Endothelial cell of umbilical vein (primary cell): ENCODE measurements at regions not wholly inside any gene's neighbourhood (a gene's known extent, or its start where the extent isn't known, plus 50 kb on each side); places are given as distances from the start of the nearest gene placed in this dataset.

ENCODE experiments used
- BruUV-seq: library from RNA; stranded (reverse); fragments of 400-500 nt; replicated peaks from 2 replicates; lab custom pipeline; 2021; lab: Mats Ljungman, UMichigan
- CTCF ChIA-PET: fragments of 300-600, 350-600 bp; sonication (Branson Sonifier 250); formaldehyde crosslinking; loops from one replicate; lab custom pipeline; 2021; ENCODE audit warnings: antibody characterized with exemption, inconsistent platforms; lab: Charles Lee
- POLR2A ChIA-PET: fragments of 300-600, 350-600 bp; sonication (Branson Sonifier 250); formaldehyde crosslinking; loops from one replicate; lab custom pipeline; 2021; ENCODE audit warnings: antibody characterized with exemption, inconsistent platforms; lab: Charles Lee
- DNase-seq: peaks from one replicate; pipeline ENCODE4 v3.0.0-alpha.2; 2011; ENCODE audit warnings: low read depth, low spot score
- FAIRE-seq: peaks from 2 replicates; lab custom pipeline; 2011; peaks lifted over from hg19 to GRCh38; lab: Jason Lieb, UNC
- H2AFZ ChIP-seq: 2 replicates; pipeline ENCODE4 v1.6.0; 2012; ENCODE audit warnings: low read depth, low read length, control low read depth, inconsistent platforms
- H3K27ac ChIP-seq: 2 replicates; pipeline ENCODE4 v1.5.1; 2011; ENCODE audit warnings: low read depth, mild to moderate bottlenecking, control low read depth, low read length, moderate library complexity; ENCODE audit not compliant: insufficient read depth
- H3K27me3 ChIP-seq, 2 experiments: 2 replicates each; pipeline versions ENCODE4 v1.6.0 to v1.6.1; 2011; ENCODE audit warnings: low read length in 2 of 2, mixed read lengths in 1 of 2; ENCODE audit not compliant: control insufficient read depth in 2 of 2, insufficient read depth in 2 of 2
- H3K36me3 ChIP-seq, 2 experiments: 2 replicates in 1 of 2; 3 replicates in 1 of 2; pipeline ENCODE4 v1.5.1; 2011; ENCODE audit warnings: low read length in 2 of 2, mild to moderate bottlenecking in 1 of 2, moderate library complexity in 1 of 2; ENCODE audit not compliant: control insufficient read depth in 2 of 2, insufficient read depth in 2 of 2; ENCODE audit errors: extremely low read depth in 1 of 2
- H3K4me1 ChIP-seq: 3 replicates; pipeline ENCODE4 v1.5.1; 2011; ENCODE audit warnings: mild to moderate bottlenecking, low read length; ENCODE audit not compliant: control insufficient read depth, insufficient read depth; ENCODE audit errors: extremely low read depth
- H3K4me2 ChIP-seq: 2 replicates; pipeline ENCODE4 v1.6.1; 2011; ENCODE audit warnings: low read length, control low read depth, mixed read lengths; ENCODE audit not compliant: insufficient read depth
- H3K4me3 ChIP-seq, 3 experiments: fragments of 200-600 bp in 1 of 3; sonication (generic), shearing (Covaris generic) in 1 of 3; replicated peaks in 1 of 3; 2 replicates each; pipeline ENCODE4 v1.5.1; 2011 to 2016; ENCODE audit warnings: control low read depth in 3 of 3, low read length in 3 of 3, mild to moderate bottlenecking in 2 of 3, inconsistent platforms in 1 of 3, low read depth in 1 of 3, moderate library complexity in 1 of 3; ENCODE audit not compliant: insufficient read depth in 1 of 3
- H3K79me2 ChIP-seq: 2 replicates; pipeline ENCODE4 v1.6.0; 2012; ENCODE audit warnings: low read length, inconsistent platforms; ENCODE audit not compliant: control insufficient read depth, insufficient read depth
- H3K9ac ChIP-seq: replicated peaks from 2 replicates; pipeline ENCODE3; 2011; ENCODE audit warnings: low read length, control low read depth; ENCODE audit not compliant: insufficient read depth; ENCODE audit errors: extremely low read depth
- H3K9me1 ChIP-seq: replicated peaks from 3 replicates; pipeline ENCODE4 v1.6.0; 2011; ENCODE audit warnings: mild to moderate bottlenecking, low read length; ENCODE audit not compliant: control insufficient read depth, insufficient read depth; ENCODE audit errors: extremely low read depth
- H3K9me3 ChIP-seq: replicated peaks from 2 replicates; pipeline ENCODE4 v1.5.1; 2012; ENCODE audit warnings: low read length, inconsistent platforms; ENCODE audit not compliant: control insufficient read depth, insufficient read depth
- H4K20me1 ChIP-seq: replicated peaks from 2 replicates; pipeline ENCODE3; 2011; ENCODE audit warnings: mild to moderate bottlenecking, low read length; ENCODE audit not compliant: control insufficient read depth, insufficient read depth; ENCODE audit errors: extremely low read depth
- CTCF ChIP-seq, 2 donors: IDR thresholded peaks; 1 replicate in 1 of 2; 2 replicates in 1 of 2; pipeline ENCODE4 v1.5.1; 2011; ENCODE audit warnings: low read length in 2 of 2, mild to moderate bottlenecking in 2 of 2, moderate library complexity in 2 of 2, control low read depth in 1 of 2, inconsistent platforms in 1 of 2, low read depth in 1 of 2; ENCODE audit not compliant: insufficient read depth in 1 of 2; ENCODE audit errors: extremely low read depth in 1 of 2
- EZH2 ChIP-seq: IDR thresholded peaks from 2 replicates; pipeline ENCODE4 v1.6.1; 2012; ENCODE audit warnings: borderline replicate concordance, low read depth, mild to moderate bottlenecking, moderate library complexity, low read length, inconsistent platforms; ENCODE audit not compliant: severe bottlenecking
- FOS ChIP-seq: IDR thresholded peaks from 2 replicates; pipeline ENCODE4 v1.6.1; 2011; ENCODE audit warnings: mild to moderate bottlenecking, low read length, moderate library complexity, borderline replicate concordance; ENCODE audit not compliant: insufficient read depth
- GATA2 ChIP-seq: IDR thresholded peaks from 2 replicates; pipeline ENCODE4 v1.7.0; 2011; ENCODE audit warnings: low read depth, mild to moderate bottlenecking, moderate library complexity, mixed read lengths, low read length; ENCODE audit not compliant: insufficient read length, insufficient read depth
- JUN ChIP-seq: IDR thresholded peaks from 2 replicates; pipeline ENCODE4 v1.6.1; 2011; ENCODE audit warnings: borderline replicate concordance, low read depth; ENCODE audit not compliant: insufficient read length, insufficient read depth
- MAX ChIP-seq: IDR thresholded peaks from 2 replicates; pipeline ENCODE4 v1.6.1; 2011; ENCODE audit not compliant: insufficient read depth, insufficient read length
- MYC ChIP-seq: IDR thresholded peaks from one replicate; pipeline ENCODE4 v1.6.1; 2011; ENCODE audit warnings: mild to moderate bottlenecking, low read depth, low read length
- POLR2A ChIP-seq: IDR thresholded peaks from 2 replicates; pipeline ENCODE4 v1.6.1; 2012; ENCODE audit warnings: low read depth, mild to moderate bottlenecking, control low read depth, low read length
- POLR2AphosphoS5 ChIP-seq: IDR thresholded peaks from 2 replicates; pipeline ENCODE4 v1.6.1; 2012; ENCODE audit warnings: low read depth, mild to moderate bottlenecking, control low read depth, low read length, moderate library complexity; ENCODE audit not compliant: insufficient read depth
- dilution Hi-C: fragments of 300-500 bp; cut with MboI; formaldehyde crosslinking; loops from one replicate; pipeline ENCODE4 v1.15.0; 2019; ENCODE audit warnings: low sequenced_read_pairs; ENCODE audit not compliant: extremely low pct_ligation_motif_present
- intact Hi-C: fragments of 100-400 bp; cut with micrococcal nuclease; formaldehyde crosslinking; loops from one replicate; pipeline ENCODE4 v1.10.0; 2022

DNA sequence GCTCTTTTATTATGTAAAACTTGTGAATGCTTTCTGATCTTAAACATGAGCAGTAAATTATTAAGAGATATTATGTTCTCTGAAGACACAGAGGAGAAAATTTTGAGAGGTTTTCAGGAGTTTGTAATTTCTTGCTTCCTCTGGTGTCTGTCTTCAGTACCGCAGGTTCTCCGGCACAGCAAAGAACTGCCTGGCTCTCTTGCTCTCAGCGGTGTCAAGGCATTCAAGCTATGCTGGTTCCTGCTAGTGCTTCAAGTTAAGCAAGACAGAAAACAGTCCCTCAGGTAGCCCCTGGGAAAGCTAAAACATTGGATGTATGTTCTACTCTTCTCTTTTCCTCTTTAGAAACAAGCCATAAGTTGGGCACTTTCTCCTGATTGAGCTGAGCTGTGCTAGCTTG is 120.2 kb upstream of the CENPE start:
- no peaks in the 10 kb centered on the region for H3K36me3 ChIP-seq
- no peaks in the 10 kb centered on the region for H3K4me1 ChIP-seq
- H3K9me3 ChIP-seq, result no peaks in the 10 kb centered on the region
- POLR2A ChIA-PET, result no interaction called here
- H2AFZ ChIP-seq, result no peak overlapping the region
- no peak for TF ChIP-seq JUN
- TF ChIP-seq EZH2, result no peak
- no peak for TF ChIP-seq MYC
- no peak for TF ChIP-seq POLR2A
- no peak for TF ChIP-seq CTCF (IDR thresholded peaks at IDR 0.05; ENCODE audit: extremely low read depth in 1 of 2, insufficient read depth in 1 of 2, low read depth in 1 of 2, low read length in 2 of 2)
- no peak for TF ChIP-seq MAX
- no peak for TF ChIP-seq POLR2AphosphoS5
- no peak for TF ChIP-seq GATA2
- no peak for TF ChIP-seq FOS
- no peak overlapping the region for H3K4me3 ChIP-seq
- H3K9ac ChIP-seq, result no peak overlapping the region
- no peaks in the 10 kb centered on the region for H3K27me3 ChIP-seq
- dilution Hi-C loops, result no loop called here
- BruUV-seq, result no TSS peak
- H3K4me2 ChIP-seq, result no peak overlapping the region
- intact Hi-C loops, result no loop called here
- DNase-seq, result no peak
- no peaks in the 10 kb centered on the region for H3K79me2 ChIP-seq
- H3K9me1 ChIP-seq, result no peaks in the 10 kb centered on the region
- FAIRE-seq, result no peak
- CTCF ChIA-PET, result no interaction called here
- H3K27ac ChIP-seq, result no peak overlapping the region
- no peaks in the 10 kb centered on the region for H4K20me1 ChIP-seq
